ENCODE measurements at regions not wholly inside any gene's neighbourhood (a gene's known extent, or its start where the extent isn't known, plus 50 kb on each side); places are given as distances from the start of the nearest gene placed in this dataset.
"Not testable (repeated sequence)": the region's sequence is repeated elsewhere in the genome, so short reads cannot be mapped to it uniquely, and the experiment has no call there.

DNA sequence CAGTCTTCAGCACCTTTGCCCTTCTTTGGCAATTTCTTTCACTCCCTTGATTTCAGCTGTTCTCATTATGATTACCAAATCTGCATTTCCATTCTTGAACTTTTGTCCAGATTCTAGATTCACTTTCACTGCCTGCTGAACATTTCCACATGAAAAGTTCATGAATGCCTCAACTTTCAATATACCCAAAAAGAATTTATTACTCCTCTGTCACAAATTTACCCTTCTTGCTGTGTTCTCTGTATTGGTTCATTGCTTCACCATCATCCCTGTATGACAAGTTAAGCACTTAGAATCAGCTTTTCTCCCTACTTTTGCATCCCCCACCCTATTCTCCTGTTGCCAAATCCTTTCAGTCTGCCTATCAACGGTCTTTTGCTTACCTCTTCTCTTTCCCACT lies 112.6 kb upstream of the PKN2 start:
- H3K27ac ChIP-seq: no peak overlapping the region
- TF ChIP-seq, protein P1, sequence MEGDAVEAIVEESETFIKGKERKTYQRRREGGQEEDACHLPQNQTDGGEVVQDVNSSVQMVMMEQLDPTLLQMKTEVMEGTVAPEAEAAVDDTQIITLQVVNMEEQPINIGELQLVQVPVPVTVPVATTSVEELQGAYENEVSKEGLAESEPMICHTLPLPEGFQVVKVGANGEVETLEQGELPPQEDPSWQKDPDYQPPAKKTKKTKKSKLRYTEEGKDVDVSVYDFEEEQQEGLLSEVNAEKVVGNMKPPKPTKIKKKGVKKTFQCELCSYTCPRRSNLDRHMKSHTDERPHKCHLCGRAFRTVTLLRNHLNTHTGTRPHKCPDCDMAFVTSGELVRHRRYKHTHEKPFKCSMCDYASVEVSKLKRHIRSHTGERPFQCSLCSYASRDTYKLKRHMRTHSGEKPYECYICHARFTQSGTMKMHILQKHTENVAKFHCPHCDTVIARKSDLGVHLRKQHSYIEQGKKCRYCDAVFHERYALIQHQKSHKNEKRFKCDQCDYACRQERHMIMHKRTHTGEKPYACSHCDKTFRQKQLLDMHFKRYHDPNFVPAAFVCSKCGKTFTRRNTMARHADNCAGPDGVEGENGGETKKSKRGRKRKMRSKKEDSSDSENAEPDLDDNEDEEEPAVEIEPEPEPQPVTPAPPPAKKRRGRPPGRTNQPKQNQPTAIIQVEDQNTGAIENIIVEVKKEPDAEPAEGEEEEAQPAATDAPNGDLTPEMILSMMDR (conservative IDR thresholded peaks at IDR 0.05): no peak

DNA sequence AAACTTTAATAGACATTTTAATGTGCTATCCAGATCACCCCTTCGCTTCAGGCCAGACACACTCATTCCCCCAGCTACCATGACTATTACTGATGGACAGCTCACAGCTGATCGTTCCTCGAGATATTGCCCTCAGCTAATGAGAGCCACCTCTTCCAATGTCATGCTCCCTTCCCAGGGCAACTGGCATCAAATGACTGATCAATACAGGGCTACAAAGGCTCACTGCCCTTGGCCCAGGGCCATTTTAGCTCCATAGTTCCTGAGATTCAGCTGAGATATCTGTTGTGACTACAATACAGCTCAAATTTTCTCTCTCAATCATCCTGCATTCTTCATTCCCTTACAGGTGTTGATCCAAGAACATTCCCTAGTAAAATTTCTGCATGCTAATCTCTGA lies 104.5 kb upstream of the PKN2 start:
- TF ChIP-seq, protein P1 (conservative IDR thresholded peaks at IDR 0.05): no peak
- H3K27ac ChIP-seq: no peak overlapping the region

GRCh38 chr1:88581703-88582102 lies 102.4 kb upstream of the PKN2 start:
- H3K27ac ChIP-seq: no peak overlapping the region
- TF ChIP-seq, protein P1 (conservative IDR thresholded peaks at IDR 0.05): no peak

GRCh38 chr1:88593358-88593757 lies 90.7 kb upstream of the PKN2 start:
- TF ChIP-seq, protein P1 (conservative IDR thresholded peaks at IDR 0.05): no peak

GRCh38 chr1:88595355-88596002 lies 88.6 kb upstream of the PKN2 start:
- TF ChIP-seq, protein P1 (conservative IDR thresholded peaks at IDR 0.05): peak; percentile 45

More at GRCh38 chr1:88593358-88593757, 90.7 kb upstream of the PKN2 start:
- no peak overlapping the region for H3K27ac ChIP-seq

GRCh38 chr1:88597973-88598372 lies 86.1 kb upstream of the PKN2 start:
- not testable (repeated sequence) for H3K27ac ChIP-seq

More at GRCh38 chr1:88595355-88596002, 88.6 kb upstream of the PKN2 start:
- no peak overlapping the region for H3K27ac ChIP-seq

GRCh38 chr1:88608139-88608943 lies 75.7 kb upstream of the PKN2 start:
- H3K27ac ChIP-seq: no peak overlapping the region
- TF ChIP-seq, protein P1 (conservative IDR thresholded peaks at IDR 0.05): peak; percentile 81

- H3K27ac ChIP-seq: no peak overlapping the region
- TF ChIP-seq, protein P1 (conservative IDR thresholded peaks at IDR 0.05): no peak
Measured at GRCh38 chr1:88609051-88609450, 75.0 kb upstream of the PKN2 start.
